Astrocyte (in vitro differentiated cells and primary cell): ENCODE measurements at regions not wholly inside any gene's neighbourhood (a gene's known extent, or its start where the extent isn't known, plus 50 kb on each side); places are given as distances from the start of the nearest gene placed in this dataset.

Experiments
- DNase-seq: peaks from one replicate; pipeline ENCODE4 v3.0.0-alpha.2; 2010; ENCODE audit warnings: low read depth
- FAIRE-seq: peaks from 2 replicates; lab custom pipeline; 2011; peaks lifted over from hg19 to GRCh38; lab: Jason Lieb, UNC
- H2AFZ ChIP-seq: 2 replicates; pipeline ENCODE4 v1.6.0; 2012; ENCODE audit warnings: low read depth, low read length, inconsistent platforms
- H3K27ac ChIP-seq: 2 replicates; pipeline ENCODE4 v1.5.1; 2011; ENCODE audit warnings: low read depth, low read length, inconsistent platforms
- H3K27me3 ChIP-seq: 2 replicates; pipeline ENCODE4 v1.6.0; 2011; ENCODE audit warnings: low read length, inconsistent platforms; ENCODE audit not compliant: insufficient read depth
- H3K36me3 ChIP-seq: 2 replicates; pipeline ENCODE4 v1.5.1; 2011; ENCODE audit warnings: low read length, inconsistent platforms; ENCODE audit not compliant: insufficient read depth
- H3K4me1 ChIP-seq: 2 replicates; pipeline ENCODE4 v1.5.1; 2011; ENCODE audit warnings: low read length, inconsistent platforms; ENCODE audit not compliant: insufficient read depth
- H3K4me2 ChIP-seq: 2 replicates; pipeline ENCODE4 v1.6.0; 2012; ENCODE audit warnings: low read length, inconsistent platforms
- H3K4me3 ChIP-seq: 2 replicates; pipeline ENCODE4 v1.5.1; 2011; ENCODE audit warnings: low read depth, mild to moderate bottlenecking, low read length, inconsistent platforms; ENCODE audit not compliant: insufficient read depth
- H3K79me2 ChIP-seq: 2 replicates; pipeline ENCODE4 v1.6.0; 2012; ENCODE audit warnings: mild to moderate bottlenecking, low read length, inconsistent platforms; ENCODE audit not compliant: insufficient read depth
- H3K9ac ChIP-seq: 2 replicates; pipeline ENCODE4 v1.6.0; 2012; ENCODE audit warnings: mild to moderate bottlenecking, low read length, inconsistent platforms
- H3K9me3 ChIP-seq: 2 replicates; pipeline ENCODE4 v1.5.1; 2012; ENCODE audit warnings: low read depth, mild to moderate bottlenecking, low read length, inconsistent platforms; ENCODE audit not compliant: insufficient read depth
- H4K20me1 ChIP-seq: 2 replicates; pipeline ENCODE4 v1.6.0; 2012; ENCODE audit warnings: low read length, inconsistent platforms; ENCODE audit not compliant: insufficient read depth
- H3K27ac Mint-ChIP-seq: one replicate; pipeline ENCODE4 v1.8.0; 2021; ENCODE audit warnings: mild to moderate bottlenecking, mixed read lengths; ENCODE audit not compliant: unreplicated experiment
- H3K27me3 Mint-ChIP-seq: one replicate; pipeline ENCODE4 v1.8.0; 2021; ENCODE audit warnings: low read depth, mixed read lengths; ENCODE audit not compliant: unreplicated experiment
- H3K36me3 Mint-ChIP-seq: one replicate; pipeline ENCODE4 v1.8.0; 2021; ENCODE audit warnings: low read depth, mixed read lengths; ENCODE audit not compliant: unreplicated experiment
- H3K4me1 Mint-ChIP-seq: one replicate; pipeline ENCODE4 v1.8.0; 2021; ENCODE audit warnings: low read depth, mixed read lengths; ENCODE audit not compliant: unreplicated experiment
- H3K4me3 Mint-ChIP-seq: one replicate; pipeline ENCODE4 v1.8.0; 2021; ENCODE audit warnings: mild to moderate bottlenecking, moderate library complexity, mixed read lengths; ENCODE audit not compliant: unreplicated experiment
- H3K9me3 Mint-ChIP-seq: one replicate; pipeline ENCODE4 v1.8.0; 2021; ENCODE audit warnings: mild to moderate bottlenecking, mixed read lengths; ENCODE audit not compliant: unreplicated experiment
- CTCF ChIP-seq: IDR thresholded peaks from 2 replicates; pipeline ENCODE4 v1.5.1; 2011; ENCODE audit warnings: low read depth, mild to moderate bottlenecking, inconsistent platforms, low read length, moderate library complexity; ENCODE audit not compliant: insufficient read depth
- EZH2 ChIP-seq: IDR thresholded peaks from 2 replicates; pipeline ENCODE4 v1.6.1; 2012; ENCODE audit warnings: mild to moderate bottlenecking, low read length, inconsistent platforms; ENCODE audit not compliant: insufficient read depth

- no peak overlapping the region for H3K27ac Mint-ChIP-seq
- no peak for DNase-seq
- H3K4me2 ChIP-seq, result no peak overlapping the region
- H2AFZ ChIP-seq, result no peak overlapping the region
- H3K9me3 Mint-ChIP-seq, result no peaks in the 10 kb centered on the region
- H3K4me1 Mint-ChIP-seq, result peaks cover 14% of the 10 kb centered on the region
- no peak overlapping the region for H3K4me3 ChIP-seq
- H3K9me3 ChIP-seq, result no peaks in the 10 kb centered on the region
- no peak overlapping the region for H3K9ac ChIP-seq
- no peaks in the 10 kb centered on the region for H3K27me3 Mint-ChIP-seq
- H3K27me3 ChIP-seq, result peaks cover 2% of the 10 kb centered on the region
- H3K4me3 Mint-ChIP-seq, result no peak overlapping the region
- H3K79me2 ChIP-seq, result no peaks in the 10 kb centered on the region
- H3K36me3 Mint-ChIP-seq, result no peaks in the 10 kb centered on the region
- no peak overlapping the region for H3K27ac ChIP-seq
- H3K4me1 ChIP-seq, result no peaks in the 10 kb centered on the region
- H3K36me3 ChIP-seq, result no peaks in the 10 kb centered on the region
- no peak for TF ChIP-seq EZH2
- TF ChIP-seq CTCF, result no peak
- no peaks in the 10 kb centered on the region for H4K20me1 ChIP-seq
- no peak for FAIRE-seq
These were observed 135.1 kb upstream of the MYLIP start for GRCh38 chr6:15993716-15994228.

DNA sequence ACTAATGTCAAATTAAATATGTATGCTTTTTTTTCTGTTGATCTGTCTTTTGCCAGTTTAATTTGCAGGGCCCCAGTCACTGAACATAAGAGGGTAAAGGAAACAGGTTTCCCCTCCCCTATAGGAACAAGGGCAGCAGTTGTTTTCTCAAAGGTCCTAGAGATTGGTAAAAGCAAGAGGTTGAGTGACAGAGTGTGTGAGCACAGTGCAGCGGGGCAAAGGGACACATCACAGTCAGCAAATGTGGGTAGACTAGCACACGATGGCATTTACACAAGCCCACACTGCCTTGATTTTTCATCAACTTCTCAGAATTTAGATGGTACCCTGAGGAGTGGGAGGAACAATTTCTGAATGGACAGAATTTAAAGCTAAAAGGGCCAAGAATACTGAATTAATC, 138.7 kb upstream of the MYLIP start:
- no peak overlapping the region for H3K4me3 Mint-ChIP-seq
- FAIRE-seq, result no peak
- no peak overlapping the region for H3K27ac Mint-ChIP-seq

More for the DNA sequence above, 138.7 kb upstream of the MYLIP start:
- TF ChIP-seq EZH2, result no peak
- no peak for TF ChIP-seq CTCF
- Histone ChIP-seq H3K36me3 (no peaks in the 10 kb centered on the region), H3K9ac (no peak overlapping the region), H3K4me2 (no peak overlapping the region), H3K79me2 (no peaks in the 10 kb centered on the region), H3K27me3 (no peaks in the 10 kb centered on the region), H3K9me3 (no peaks in the 10 kb centered on the region), H4K20me1 (no peaks in the 10 kb centered on the region), H2AFZ (no peak overlapping the region), H3K4me3 (no peak overlapping the region), H3K4me1 (no peaks in the 10 kb centered on the region), H3K27ac (no peak overlapping the region)
- peaks cover 10% of the 10 kb centered on the region for H3K4me1 Mint-ChIP-seq
- DNase-seq, result no peak
- H3K9me3 Mint-ChIP-seq, result no peaks in the 10 kb centered on the region
- H3K27me3 Mint-ChIP-seq, result no peaks in the 10 kb centered on the region
- H3K36me3 Mint-ChIP-seq, result no peaks in the 10 kb centered on the region
